Astrocyte (in vitro differentiated cells and primary cell): ENCODE measurements at regions not wholly inside any gene's neighbourhood (a gene's known extent, or its start where the extent isn't known, plus 50 kb on each side); places are given as distances from the start of the nearest gene placed in this dataset.

ENCODE experiments used
- EZH2 ChIP-seq: IDR thresholded peaks from 2 replicates; pipeline ENCODE4 v1.6.1; 2012; ENCODE audit warnings: mild to moderate bottlenecking, low read length, inconsistent platforms; ENCODE audit not compliant: insufficient read depth
- TF ChIP-seq, protein P1 (sequence below): IDR thresholded peaks from 2 replicates; pipeline ENCODE4 v1.5.1; 2011; ENCODE audit warnings: low read depth, mild to moderate bottlenecking, inconsistent platforms, low read length, moderate library complexity; ENCODE audit not compliant: insufficient read depth

DNA sequence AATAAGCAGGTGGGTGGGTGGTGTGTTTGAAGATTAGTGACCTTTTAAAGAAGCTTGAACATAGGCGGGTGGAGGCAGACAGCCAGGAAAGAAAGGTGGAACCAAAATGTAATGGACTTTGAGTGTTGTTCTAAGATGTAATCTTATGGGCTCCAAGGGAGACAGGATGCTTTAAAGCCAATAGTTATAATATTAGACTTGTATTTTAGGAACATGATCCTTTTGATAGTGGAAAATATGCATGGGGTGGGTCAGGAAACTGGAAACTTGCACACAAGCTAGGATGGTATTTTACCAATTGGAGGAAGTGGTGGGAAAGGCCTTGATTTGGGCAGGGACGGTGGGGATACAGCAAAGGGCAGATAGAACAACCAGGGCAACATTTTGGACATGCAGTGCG, 151.8 kb upstream of the PDE7B start:
- TF ChIP-seq EZH2, result no peak
- TF ChIP-seq, protein P1, sequence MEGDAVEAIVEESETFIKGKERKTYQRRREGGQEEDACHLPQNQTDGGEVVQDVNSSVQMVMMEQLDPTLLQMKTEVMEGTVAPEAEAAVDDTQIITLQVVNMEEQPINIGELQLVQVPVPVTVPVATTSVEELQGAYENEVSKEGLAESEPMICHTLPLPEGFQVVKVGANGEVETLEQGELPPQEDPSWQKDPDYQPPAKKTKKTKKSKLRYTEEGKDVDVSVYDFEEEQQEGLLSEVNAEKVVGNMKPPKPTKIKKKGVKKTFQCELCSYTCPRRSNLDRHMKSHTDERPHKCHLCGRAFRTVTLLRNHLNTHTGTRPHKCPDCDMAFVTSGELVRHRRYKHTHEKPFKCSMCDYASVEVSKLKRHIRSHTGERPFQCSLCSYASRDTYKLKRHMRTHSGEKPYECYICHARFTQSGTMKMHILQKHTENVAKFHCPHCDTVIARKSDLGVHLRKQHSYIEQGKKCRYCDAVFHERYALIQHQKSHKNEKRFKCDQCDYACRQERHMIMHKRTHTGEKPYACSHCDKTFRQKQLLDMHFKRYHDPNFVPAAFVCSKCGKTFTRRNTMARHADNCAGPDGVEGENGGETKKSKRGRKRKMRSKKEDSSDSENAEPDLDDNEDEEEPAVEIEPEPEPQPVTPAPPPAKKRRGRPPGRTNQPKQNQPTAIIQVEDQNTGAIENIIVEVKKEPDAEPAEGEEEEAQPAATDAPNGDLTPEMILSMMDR, result no peak
